HG02943 (cell line): ENCODE measurements at regions not wholly inside any gene's neighbourhood (a gene's known extent, or its start where the extent isn't known, plus 50 kb on each side); places are given as distances from the start of the nearest gene placed in this dataset.

ENCODE experiments used
- ATAC-seq: cut with Tn5 transposase; IDR thresholded peaks from one replicate; pipeline ENCODE4 v1.9.1; 2021; ENCODE audit warnings: mild to moderate bottlenecking, low read depth, moderate library complexity; ENCODE audit not compliant: unreplicated experiment

- ATAC-seq = no peak
These were observed 264.4 kb downstream of the FOXG1 start for GRCh38 chr14:29030970-29031369.

DNA sequence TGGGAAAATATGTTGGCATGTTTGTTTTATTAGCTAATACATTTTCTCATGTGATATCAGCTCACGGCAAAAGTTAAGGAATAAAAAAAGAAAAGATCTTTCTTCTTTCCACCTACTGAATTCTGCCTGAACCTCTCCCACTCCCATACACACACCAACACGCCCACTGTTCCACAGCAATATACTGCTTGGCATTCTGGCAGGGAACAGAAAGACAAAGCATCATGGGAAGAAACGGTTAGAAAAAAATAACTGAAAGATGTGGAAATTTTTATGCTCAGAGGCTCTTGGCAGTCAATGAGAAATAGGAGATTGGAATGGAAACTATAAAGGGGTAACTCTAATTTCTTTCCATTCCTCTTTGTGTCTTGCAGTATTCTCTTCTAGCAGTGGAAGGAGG is 268.5 kb downstream of the FOXG1 start:
- no peak for ATAC-seq

GRCh38 chr14:29037411-29037810 is 270.8 kb downstream of the FOXG1 start:
- no peak for ATAC-seq

GRCh38 chr14:29039171-29039570 is 272.6 kb downstream of the FOXG1 start:
- no peak for ATAC-seq

DNA sequence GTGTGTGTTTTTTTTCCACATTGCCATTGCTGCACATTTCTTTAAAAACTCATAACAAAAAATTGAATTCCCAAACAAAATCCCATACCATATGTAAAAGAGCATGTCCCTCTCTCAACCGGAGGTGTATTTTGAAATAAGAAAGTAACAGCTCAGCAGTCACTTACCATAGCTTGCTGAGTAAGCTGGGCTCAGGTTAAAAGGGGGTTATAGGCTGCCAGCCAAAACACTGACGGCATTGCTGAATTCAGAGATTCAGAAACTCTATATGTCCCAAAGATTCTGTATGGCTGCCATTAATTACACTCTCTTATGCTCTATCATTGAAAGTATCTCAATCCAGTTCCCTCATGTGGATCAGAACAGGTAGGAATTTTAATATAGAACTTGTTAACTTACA is 276.0 kb downstream of the FOXG1 start:
- no peak for ATAC-seq

- ATAC-seq = no peak
These were observed 277.1 kb downstream of the FOXG1 start for GRCh38 chr14:29043737-29044136.

DNA sequence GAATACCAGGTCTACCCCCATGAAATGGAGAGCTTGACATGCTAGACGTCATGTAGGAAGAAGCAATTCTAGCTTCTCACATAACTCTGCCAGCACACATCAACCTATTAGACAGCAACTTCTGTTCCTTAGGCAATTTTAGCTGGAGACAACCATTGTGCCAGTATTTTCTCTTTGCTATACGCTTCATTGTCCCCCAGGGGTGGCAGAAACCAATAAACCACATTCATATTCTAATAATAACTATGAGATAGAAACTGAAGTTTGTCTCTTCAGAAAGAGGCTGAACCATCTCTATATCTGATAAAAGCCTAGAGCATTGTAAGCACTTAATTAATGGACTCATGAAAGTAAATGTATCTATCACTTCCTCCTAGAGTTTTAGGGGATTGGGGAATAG is 278.6 kb downstream of the FOXG1 start:
- ATAC-seq = no peak

DNA sequence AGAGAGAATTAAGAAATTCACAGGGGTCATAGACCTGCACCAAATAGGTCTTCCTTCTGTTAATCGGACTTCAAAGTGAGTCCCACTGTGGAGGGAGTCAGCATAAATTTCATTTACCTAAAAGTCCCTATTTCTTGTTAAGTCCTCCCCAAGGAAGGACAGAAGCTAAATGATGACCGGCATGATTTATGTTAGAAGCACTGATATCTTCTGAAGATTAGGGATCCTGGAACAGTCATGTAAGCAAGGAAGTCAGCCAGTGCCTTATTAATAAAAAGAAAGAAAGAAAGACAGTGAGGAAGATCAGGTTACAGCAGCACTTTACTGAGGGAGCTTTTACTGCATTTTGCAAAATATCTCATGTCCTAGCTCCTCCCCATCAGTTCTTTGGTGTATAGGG is 287.5 kb downstream of the FOXG1 start:
- no peak for ATAC-seq

GRCh38 chr14:29056041-29056566 is 289.5 kb downstream of the FOXG1 start:
- no peak for ATAC-seq

GRCh38 chr14:29061702-29062101 is 295.1 kb downstream of the FOXG1 start:
- no peak for ATAC-seq

- no peak for ATAC-seq
These were observed 295.9 kb downstream of the FOXG1 start for GRCh38 chr14:29062466-29062865.

- ATAC-seq = no peak
These were observed 296.4 kb downstream of the FOXG1 start for GRCh38 chr14:29062976-29063375.

DNA sequence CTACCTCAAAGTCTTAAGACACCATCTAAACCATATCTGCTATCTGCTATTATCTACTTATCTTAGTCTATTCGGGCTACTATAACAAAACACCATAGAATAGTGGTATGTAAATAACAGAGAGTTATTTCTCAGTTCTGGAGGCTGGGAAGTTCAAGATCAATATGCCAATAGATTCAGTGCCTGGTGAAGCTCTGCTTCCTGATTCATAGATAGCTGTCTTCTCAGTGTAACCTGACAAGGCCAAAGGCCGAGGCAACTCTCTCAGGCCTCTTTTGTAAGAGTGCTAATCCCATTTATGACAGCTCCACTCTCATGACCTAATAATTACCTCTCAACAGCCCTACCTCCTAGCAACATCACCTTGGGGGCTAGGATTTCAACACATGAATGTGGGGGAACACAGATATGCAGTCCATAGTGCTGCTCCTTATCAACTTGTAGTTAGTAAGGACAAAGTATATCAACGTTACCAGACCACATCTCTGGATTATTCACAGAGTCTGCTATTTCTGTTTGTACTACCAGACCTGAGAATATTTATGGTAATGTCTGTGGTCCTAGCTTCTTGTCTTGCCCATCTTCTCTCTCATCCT is 297.8 kb downstream of the FOXG1 start:
- ATAC-seq = no peak

GRCh38 chr14:29069228-29069627 is 302.6 kb downstream of the FOXG1 start:
- ATAC-seq = no peak

DNA sequence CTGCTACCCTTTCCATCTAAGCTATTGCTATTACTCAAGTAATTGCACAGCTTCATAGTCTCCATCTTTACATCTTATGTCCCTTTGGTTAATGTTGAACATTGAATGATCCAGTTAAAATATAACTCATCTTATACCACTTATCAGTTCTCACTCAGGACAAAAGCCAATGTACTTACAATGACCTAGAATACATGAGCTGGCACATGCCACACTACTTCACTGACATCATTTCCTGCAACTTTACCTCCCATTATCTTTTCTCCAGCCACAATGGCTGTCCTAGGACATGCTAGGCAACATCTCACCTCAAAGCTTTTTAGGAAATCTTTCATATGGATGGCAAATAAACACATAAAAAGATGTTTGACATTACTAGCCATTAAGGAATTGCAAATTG is 309.2 kb downstream of the FOXG1 start:
- no peak for ATAC-seq

DNA sequence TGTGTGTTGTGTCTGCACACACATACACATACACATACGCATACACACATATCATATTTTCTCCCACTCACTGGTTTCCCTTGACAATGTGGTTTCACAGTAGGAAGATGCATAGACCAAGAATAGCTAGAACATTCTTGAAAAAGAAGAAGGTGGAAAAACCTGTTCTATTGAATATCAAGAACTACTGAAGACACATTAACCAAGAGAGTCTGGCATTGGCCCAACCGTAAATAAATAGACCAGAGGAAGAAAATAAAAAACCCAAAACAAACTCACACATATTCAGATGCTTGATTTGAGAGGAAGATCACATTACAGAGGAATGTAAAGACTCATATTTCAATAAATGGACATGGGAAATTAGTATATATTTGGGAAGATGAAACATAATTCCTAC is 311.3 kb downstream of the FOXG1 start:
- no peak for ATAC-seq

DNA sequence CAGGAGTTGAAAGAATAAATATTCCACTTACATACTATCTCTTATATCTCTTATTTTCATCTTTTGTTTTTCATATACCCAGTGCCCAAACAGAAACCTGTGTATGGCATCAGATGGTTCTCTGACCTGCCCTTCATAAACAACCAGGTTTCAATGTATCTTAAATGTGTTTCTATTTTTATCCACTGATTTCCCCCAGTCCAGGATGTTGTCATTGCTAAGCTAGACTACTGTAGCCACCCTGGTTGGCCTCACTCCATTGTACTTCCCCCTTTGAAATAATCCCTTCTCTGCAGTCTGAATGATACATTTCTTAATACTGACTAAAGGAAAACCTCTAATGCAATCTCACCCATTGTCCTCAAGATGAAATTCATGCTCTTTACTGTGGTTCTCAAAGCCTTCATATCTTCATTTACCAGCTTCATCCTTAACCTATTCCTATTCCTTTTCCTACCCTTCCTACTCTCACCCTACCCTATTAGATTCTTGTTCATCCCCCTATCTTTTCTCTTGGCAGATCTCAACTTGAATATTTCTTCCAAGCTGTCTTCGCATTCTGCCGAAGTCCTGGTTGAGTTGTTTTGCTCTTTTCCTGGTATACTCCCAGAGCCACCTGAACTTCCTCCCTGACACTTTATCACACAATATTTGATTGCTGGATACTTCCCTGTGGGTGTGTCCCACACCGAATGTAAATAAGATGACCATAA is 312.4 kb downstream of the FOXG1 start:
- ATAC-seq = no peak

DNA sequence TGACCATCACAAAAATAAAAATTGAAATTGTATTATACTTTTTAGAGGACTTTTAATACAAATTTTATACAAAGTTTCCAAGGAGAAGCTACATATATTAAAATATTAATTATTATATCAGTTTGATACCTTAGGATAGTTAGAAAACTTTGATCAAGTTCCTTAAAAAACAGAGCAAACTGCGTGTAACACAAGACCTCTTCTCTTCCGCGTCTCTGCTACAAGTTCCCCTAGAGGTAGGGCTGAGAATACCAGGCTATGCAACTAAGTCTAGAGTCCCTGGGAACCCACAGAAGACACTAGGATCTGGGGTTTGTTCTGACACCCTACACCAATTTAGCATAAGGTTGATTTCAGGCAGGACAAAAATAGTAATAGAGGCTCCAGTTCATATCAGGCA is 319.0 kb downstream of the FOXG1 start:
- no peak for ATAC-seq

- ATAC-seq = no peak
These were observed 323.3 kb downstream of the FOXG1 start for GRCh38 chr14:29089849-29090248.

GRCh38 chr14:29092121-29092520 is 325.5 kb downstream of the FOXG1 start:
- ATAC-seq = no peak

- no peak for ATAC-seq
These were observed 330.9 kb downstream of the FOXG1 start for GRCh38 chr14:29097476-29097875.

DNA sequence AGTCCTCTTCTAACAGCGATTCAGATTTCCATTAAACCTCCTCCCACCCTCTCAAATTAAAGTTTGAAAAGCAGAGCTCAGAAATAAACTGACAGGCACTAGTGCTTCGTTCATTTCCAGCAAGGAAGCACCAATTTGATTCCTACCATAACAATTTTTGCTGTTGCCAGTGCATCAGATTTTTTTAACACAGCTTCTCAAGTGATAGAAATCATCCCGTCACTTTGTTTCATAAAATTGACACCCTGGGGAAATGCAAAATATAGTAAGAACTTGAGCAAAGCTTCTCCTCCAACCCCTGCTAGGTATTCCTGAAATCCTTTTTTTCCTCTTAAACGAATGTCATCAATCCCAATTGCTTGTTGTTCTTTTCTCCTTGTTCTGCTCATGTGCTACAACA is 332.1 kb downstream of the FOXG1 start:
- ATAC-seq = no peak
